ENCODE measurements at regions not wholly inside any gene's neighbourhood (a gene's known extent, or its start where the extent isn't known, plus 50 kb on each side); places are given as distances from the start of the nearest gene placed in this dataset.

DNA sequence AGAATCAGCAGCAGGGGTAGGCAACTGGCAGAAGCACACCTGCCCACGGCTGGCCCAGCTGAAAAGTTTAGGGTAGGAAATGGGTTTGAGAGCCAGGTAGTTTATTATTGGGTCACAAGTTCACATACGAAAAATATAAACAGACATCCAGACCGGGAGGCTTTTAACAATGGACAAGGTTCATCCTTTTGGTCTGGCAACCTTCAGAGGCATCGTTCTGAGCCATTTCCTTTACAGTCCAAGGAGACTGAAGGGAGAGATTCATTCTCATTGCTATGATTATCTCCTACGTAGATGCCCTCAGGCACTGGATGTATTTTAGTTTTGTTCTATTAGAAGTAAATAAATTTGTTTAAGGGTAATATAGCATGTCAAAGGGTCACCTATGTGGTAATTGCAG is 248.0 kb upstream of the THBS1 start:
- POLR2A ChIA-PET (ENCODE audit: low non-redundant PET), result no interaction called here
- CTCF ChIA-PET, result no interaction called here
- DNase-seq (ENCODE audit: low spot score), result no peak
- no peak for TF ChIP-seq CTCF (conservative IDR thresholded peaks at IDR 0.05; ENCODE audit: low read depth)
- peak overlapping the region; percentile 71 for H3K27ac ChIP-seq

DNA sequence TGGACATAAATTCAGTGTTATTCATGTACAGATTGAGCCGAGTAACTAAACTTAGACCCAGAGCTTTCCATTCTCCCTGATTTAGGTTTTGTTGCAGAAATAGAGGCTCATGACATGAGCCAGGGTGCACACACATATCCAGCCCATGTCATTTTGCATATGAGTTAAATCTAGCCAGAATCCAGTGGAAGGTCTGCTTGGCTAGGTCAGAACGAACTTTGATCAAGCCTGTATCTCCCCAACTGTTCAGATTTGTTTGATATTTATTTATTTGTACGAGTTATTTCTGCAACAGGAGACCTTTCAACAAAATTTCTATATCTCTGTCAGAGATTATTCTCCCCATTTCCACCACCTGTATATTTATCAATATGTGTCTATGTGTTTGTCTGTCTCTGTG is 247.5 kb upstream of the THBS1 start:
- TF ChIP-seq CTCF (conservative IDR thresholded peaks at IDR 0.05; ENCODE audit: low read depth), result no peak
- ChIA-PET POLR2A (ENCODE audit: low non-redundant PET) (no interaction called here), CTCF (no interaction called here)
- no peak for DNase-seq (ENCODE audit: low spot score)
- H3K27ac ChIP-seq, result no peak overlapping the region

DNA sequence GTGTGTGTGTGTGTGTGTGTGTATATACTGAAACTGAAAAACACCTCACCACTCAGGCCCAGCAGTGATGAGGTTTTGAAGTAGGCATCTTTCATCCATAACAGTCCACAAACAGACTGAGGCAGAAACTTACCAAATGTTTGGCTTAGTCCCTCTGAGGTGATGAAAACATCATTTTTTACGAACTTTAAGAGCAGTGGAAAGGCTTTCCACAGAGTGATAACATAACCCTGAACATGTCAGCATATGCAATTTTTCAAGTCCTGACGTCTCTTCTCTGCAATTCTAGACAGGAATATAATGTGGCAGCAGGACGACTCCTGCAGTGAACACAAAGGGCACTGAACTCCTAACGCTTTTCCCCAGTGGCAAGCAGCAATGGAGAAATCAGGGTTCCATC is 247.0 kb upstream of the THBS1 start:
- ChIA-PET CTCF (no interaction called here), POLR2A (ENCODE audit: low non-redundant PET) (no interaction called here)
- no peak for DNase-seq (ENCODE audit: low spot score)
- TF ChIP-seq CTCF (conservative IDR thresholded peaks at IDR 0.05; ENCODE audit: low read depth), result no peak
- H3K27ac ChIP-seq, result no peak overlapping the region

- POLR2A ChIA-PET (ENCODE audit: low non-redundant PET), result no interaction called here
- DNase-seq (ENCODE audit: low spot score), result no peak
- CTCF ChIA-PET, result no interaction called here
- TF ChIP-seq CTCF (conservative IDR thresholded peaks at IDR 0.05; ENCODE audit: low read depth), result no peak
- no peak overlapping the region for H3K27ac ChIP-seq
These were observed 244.0 kb upstream of the THBS1 start for GRCh38 chr15:39336926-39337325.

DNA sequence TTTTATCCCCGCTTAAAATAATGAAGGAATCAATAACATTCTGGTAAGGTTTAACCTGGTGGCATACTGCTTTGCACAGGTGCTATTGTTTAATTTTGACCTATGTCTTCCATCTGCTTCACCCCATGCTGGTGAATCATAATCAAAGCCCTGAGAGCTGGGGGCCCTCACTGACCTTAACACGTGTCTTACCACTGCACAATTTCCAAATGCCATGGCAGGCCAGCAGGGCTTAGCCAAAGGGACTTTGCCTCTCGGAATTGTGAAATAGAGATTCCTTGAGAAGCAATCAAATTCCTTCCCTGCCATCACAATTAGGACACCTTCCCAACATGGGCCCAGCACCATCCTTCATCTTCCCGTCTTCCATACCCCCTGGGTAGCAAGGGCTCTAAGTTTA is 242.6 kb upstream of the THBS1 start:
- ChIA-PET POLR2A (ENCODE audit: low non-redundant PET) (no interaction called here), CTCF (no interaction called here)

GRCh38 chr15:39340903-39341645 is 239.8 kb upstream of the THBS1 start:
- ChIA-PET POLR2A (ENCODE audit: low non-redundant PET) (no interaction called here), CTCF (no interaction called here)
- no peak for DNase-seq (ENCODE audit: low spot score)
- H3K27ac ChIP-seq, result no peak overlapping the region
- TF ChIP-seq CTCF (conservative IDR thresholded peaks at IDR 0.05; ENCODE audit: low read depth), result no peak

More for the DNA sequence above, 242.6 kb upstream of the THBS1 start:
- no peak for TF ChIP-seq CTCF (conservative IDR thresholded peaks at IDR 0.05; ENCODE audit: low read depth)
- H3K27ac ChIP-seq, result no peak overlapping the region
- no peak for DNase-seq (ENCODE audit: low spot score)

Measured in RWPE1 (cell line).